Brain pericyte (primary cell): ENCODE measurements at regions not wholly inside any gene's neighbourhood (a gene's known extent, or its start where the extent isn't known, plus 50 kb on each side); places are given as distances from the start of the nearest gene placed in this dataset.

Source experiments
- DNase-seq: peaks from one replicate; pipeline ENCODE4 v3.0.0-alpha.2; 2012; ENCODE audit warnings: low read depth, low spot score

DNA sequence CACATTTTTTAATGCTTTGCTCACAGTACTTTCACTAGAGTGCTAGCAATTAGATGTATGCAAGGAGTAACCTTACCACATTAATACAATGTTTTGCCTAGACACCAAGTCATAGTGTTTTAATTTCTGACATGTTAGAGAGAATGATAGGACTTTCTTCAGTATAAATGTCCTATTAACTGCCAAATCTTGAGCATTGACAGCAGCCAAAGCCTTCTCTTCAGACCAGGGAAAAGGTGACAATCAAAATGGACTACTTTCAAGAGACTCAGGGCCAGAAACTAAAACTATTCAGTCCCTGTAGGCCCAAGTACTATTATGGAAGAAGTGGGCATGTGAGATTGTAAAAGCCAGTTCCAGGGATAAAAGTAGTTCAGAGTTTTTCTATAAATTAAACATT is 201.4 kb upstream of the PCDH15 start:
- DNase-seq: no peak

DNA sequence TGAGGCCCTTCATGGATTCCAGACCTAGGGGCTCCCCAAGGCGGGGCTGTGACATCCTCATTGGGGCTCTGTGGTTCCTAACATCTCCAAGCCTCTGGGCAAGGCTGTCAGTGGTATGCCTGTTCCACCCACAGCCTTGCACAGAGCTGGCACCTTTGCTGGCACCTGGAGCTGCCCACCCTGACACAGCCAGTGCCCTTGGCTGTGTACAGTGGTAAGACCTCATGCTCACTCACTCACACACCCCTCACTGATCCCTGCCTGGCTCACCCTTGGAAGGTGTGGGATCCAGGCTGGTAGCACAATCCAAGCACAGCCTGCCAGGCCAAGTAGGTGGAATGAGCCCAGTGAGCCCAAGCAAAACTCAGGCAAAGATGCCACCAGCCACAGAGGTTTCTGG is 200.4 kb upstream of the PCDH15 start:
- DNase-seq: no peak

DNA sequence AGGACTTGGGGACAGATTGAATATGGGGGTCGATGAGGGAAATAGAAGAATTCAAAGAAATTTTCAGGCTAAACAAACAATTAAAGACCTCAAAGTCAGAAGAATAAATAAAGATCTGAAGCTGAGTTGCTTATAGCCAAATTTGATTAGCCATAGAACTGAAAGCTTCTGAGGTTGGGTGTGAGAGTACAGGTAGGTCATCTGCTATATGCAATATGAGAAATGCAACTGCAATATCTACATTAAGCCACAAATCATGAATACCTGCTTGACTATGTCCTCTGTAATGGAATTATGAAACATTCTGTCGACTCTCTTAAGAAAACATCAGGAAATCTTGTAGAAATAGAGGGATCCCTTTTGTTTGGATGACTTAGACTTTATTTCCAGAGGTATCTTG is 192.1 kb upstream of the PCDH15 start:
- no peak for DNase-seq

DNA sequence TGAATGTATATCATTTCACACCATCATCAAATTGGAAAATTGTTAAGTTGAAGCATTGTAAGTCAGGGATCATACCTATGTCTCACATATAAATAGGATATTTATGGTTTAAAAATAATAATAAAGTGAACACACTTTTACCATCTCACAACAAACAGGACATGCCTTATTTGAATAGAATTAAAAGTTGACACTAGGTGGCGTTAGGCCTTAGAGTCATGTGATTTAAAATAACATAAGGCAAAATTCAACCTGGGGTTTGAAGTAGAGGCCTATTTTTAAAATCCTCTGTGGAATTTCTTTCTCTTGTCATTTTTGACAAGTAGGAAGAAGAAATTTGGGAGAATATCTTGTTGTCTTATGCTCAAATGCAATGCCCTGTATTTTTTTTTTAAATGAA is 184.7 kb upstream of the PCDH15 start:
- DNase-seq: no peak

DNA sequence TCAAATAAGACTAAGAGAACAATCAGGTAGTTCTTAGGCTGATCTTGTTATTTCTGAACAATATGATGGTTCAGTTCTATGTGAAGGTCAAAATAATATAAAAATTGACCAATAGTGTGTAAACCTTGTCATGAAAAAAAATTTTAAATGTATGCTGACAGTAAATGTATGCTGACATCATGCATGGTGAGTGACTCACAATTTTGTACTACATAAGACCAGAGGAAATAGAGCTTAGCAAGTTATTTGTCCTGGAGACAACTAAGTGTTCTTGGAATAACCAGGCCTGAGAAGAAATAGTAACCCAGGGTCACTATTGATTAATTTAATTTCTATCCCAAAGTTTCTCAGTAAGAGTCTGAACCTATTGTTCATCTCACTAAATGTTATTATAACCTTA is 182.2 kb upstream of the PCDH15 start:
- DNase-seq: no peak

DNA sequence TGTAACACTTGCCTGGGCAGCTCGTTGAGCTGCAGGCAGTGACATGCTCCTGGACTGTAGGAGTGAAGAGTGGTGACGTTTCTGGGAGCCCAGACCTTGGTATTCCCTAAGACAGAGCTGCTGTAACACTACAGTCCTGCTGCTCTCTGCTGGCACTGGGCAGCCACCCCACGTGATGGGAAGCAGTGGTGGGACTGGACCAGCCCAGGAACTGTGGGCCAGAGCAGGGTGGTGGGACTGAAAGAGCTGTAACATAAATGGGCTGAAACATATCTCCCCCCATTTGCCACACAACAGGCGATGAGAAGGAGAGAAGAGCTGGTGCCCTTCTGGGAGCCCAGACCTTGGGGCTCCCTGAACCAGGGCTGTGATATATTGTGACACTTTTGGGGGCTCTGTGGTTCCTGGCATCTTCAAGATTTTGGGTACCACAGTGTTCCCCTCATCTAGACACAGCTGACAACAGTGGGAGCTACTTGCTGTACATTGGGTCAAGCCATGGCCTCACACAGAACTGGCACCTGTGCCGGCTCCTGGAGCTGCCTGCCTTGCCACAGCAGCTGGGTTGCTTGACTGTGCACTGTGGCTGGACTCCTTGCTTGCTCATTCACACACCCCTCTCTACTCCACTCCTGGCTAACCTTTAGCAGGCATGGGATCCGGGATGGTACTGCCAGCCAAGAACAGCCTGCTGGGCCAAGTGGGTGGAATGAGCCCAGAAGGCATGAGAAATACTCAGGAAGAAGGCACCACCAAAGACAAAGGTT is 161.3 kb upstream of the PCDH15 start:
- DNase-seq: no peak

DNA sequence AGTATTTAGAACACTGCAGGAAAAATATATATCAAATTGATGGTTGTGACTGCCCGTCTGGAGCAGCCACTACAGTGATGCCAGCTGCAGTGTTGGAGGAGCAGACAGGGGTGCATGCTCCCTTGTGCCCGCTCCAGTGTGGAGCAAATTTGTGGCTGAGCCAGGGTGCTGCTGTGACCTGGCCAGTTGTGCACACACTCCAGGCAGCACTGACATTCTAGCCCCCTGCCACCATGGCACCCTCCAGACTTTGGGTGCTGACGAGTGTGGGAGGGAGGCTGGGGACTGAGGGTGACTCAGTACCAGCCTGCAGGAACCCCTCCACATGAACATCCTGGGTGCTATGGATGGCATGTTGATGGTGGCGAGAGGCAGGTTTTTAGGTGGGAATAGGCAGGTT is 160.0 kb upstream of the PCDH15 start:
- no peak for DNase-seq

DNA sequence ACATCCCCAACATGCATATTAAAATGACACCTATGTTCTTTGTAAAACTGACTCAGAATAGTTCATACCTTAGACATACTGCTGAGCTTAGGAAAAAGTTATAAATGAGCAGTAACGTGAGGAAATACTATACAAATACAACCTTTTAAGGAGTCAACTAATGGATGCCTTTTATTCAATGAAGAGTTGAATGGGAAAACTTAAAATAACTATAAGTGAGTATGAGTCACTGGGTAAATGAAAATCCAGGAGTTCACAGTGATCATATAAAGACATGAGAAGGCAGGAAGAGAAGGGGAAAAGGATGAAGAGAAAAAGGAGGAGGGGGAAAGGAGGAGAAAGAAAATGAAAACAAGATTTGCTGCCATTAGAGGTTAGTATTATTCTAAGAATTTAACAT is 157.8 kb upstream of the PCDH15 start:
- DNase-seq: no peak

DNA sequence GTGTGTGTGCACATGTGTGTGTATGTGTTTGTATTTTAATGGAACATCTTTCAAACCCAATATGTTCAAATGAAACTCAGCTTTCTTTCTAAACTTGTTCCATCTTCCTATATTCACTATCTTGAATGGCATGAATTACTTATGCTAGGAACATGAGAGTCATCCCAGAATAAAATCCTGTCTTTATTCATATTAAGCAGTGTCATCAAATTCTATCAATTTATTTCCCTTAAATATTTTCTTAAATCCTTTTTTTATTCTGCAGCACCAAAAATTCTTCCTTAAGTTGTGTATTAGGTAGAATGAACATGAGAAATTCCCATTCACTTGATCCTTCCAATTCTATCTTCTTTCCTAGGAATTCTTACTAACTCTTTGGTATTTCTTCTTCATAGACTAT is 146.6 kb upstream of the PCDH15 start:
- no peak for DNase-seq

DNA sequence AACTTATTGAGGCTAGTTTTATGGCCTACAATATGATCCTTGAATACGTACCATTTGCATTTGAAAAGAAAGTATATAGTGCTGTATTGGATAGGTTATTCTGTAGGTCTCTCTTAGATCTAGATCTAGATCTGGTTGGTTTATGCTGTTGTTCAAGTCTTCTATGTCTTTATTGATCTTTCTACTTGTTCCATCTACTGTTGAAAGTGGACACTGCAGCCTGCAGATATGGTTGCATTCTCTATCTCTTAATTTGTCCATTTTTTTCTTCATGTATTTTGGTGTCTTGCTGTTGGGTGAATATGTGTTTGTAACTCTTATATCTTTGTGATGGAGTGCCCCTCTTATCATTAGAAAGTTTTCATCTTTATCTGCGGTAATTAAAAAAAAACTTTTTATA is 139.4 kb upstream of the PCDH15 start:
- DNase-seq: no peak

DNA sequence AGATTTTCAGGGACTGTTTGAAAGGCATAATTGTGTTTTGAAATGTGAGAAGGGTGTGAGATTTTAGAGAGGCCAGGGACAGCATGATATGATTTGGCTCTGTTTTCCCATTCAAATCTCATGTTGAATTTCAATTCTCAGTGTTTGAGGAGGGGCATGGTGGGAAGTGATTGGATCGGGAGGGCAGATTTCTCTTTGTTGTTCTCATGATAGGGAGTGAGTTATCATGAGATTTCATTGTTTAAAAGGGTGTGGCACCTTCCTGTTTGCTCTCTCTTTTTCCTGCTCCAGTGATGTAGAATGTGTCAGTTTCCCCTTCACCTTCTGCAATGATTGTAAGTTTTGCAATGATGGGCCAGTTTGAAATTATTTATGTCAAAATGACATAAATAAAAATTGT is 113.0 kb upstream of the PCDH15 start:
- no peak for DNase-seq

DNA sequence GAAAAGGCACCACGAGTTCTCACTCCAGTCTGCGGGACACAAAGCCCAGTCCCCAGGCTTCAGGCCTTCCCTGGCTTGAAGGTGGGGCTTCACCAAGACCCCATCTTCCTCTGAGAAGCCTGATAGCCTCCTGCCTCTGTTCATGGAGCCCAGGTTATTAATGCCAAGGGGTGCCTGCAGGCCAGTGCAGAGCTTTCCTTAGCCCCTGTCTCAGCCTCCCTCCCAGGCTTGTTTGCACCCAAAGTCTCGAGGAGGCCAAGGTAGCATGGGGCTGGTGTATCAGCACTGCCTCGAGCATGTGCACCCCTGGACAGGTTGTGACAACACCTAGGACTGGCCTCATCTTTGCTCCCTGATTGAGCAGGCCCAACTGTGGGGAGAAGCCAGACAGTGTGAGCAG is 108.1 kb upstream of the PCDH15 start:
- no peak for DNase-seq

DNA sequence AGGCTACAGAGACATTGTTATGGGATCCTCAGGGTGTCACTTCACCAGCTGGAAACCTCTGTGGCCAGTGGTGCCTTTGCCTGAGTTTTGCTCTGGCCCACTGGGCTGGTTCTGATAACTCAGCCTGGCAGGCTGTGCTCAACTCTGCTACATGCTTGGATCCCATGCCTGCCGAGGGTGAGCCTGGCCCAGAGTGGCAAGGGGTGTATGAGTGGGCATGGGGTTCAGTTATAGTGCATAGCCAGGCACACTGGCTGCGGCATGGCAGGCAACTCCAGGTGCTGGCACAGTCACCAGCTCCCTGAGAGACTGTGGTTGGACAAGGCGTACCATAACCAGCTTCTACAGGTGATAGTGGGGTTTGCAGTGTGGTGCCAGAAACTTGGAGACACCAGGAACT is 107.0 kb upstream of the PCDH15 start:
- DNase-seq: no peak

DNA sequence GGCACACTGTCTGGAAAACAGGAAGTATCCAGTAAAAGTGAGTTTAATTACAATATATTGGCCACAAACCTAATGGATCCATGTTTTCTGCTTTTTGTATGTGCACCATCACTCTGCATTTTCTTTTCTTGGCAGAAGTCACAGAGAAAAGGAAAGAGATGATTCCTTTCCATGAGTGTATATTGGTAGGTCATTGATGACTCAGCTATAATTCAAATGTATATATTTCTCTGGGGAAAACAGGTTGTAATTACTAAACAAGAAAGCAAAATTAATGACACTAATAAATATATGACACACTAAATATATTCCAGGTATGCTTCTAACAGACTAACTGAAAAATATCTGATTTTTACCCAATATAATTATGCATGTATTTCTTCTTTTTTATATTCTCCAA is 105.9 kb upstream of the PCDH15 start:
- no peak for DNase-seq

DNA sequence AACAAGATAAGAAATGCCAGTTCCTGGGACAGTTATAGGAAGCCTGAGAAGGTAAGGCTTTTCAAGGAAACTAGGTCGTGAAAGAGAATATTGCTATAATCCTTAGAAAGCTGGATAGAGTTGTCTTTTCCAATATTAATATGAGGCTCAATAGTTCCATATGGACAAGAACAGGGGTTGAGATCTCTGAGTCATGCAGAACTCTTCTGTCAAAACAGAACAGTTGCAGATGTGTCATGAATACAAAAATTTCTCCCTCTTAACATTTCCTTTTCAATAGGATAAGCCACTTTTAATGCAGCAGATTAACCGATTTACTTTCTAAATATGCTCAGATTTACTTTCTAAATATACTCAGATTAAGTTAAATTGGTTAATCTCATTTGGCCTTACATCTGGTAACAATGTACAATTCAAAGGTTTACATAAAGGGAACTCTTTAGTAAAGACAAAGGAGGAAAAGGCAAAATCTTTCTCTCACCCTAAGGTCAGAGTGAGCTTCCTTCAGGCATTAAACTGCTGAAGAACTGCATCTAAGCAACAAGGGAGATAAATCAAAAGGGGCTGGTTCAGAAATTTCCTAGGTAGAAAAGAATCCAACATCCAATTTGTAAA is 104.7 kb upstream of the PCDH15 start:
- no peak for DNase-seq

DNA sequence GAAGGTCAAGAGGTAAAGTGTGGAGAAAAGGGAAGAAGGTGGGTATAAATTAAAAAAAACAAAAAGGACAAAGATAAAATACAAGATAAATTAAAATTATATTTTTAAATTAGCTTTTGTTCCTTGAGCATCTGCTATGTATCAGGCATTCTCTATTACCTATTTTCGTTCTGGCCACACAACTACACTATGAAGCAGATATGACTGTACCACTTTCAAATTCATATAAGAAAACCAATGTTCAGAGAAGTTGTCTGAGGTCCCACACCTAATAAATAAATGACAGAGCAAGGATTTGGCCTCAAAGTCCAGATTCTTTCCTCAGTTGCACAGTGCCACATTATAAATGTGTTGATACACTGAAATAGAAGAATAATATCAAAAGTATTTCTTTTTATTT is 103.8 kb upstream of the PCDH15 start:
- no peak for DNase-seq

DNA sequence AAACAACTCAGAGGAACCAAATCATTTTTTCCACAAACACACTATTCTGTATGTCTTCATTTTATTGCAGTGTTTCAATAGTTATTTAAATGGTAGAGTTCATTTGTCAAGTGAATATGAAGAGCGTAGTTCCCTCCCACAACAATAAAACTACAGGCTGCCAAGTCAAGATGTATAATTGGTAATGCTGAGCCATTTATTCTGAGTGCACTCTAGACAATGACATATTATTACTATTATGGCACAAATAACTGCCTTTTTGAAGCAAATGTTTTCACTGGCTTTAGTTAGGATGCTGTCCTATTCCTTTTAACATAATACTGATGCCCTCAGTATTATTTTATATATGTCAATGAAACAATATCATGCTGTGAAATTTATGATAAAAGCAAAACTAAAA is 102.7 kb upstream of the PCDH15 start:
- no peak for DNase-seq

DNA sequence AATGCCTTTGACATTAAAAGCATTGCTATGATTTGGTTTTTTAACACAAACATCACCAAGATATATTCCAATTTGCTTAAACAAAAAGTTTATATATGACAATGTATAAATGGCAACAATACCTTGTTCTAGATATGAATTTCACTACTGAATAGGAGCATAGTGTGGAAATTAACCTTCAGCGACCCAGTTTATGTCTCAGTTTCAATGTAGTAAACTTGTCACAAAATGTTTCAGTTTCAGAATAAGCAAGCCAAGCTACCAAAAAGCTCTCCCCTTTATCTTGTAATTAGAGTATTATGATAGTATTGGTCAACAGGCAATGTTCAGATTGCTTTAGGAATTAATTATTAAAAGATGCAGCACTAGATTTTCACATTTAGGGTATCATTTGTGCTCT is 99.6 kb upstream of the PCDH15 start:
- no peak for DNase-seq

DNA sequence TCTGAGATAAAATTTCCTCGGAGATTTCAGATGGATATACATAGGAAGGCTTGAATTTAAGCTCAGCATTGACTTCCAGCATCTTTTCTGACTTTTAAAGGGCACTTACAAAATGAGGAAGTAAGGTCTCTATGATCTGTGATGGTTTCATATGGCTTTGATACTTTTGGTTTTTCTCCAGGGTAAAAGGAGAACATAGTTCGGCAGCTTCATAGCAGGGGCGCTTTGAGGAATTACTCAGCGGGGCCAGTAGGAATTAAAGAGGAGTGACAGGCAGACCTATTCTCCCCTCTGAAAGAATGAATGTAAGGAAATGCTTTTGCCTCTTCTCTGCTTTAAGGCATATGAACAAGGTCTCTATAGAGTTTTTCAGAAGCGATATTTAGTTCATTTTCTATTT is 80.0 kb upstream of the PCDH15 start:
- no peak for DNase-seq

DNA sequence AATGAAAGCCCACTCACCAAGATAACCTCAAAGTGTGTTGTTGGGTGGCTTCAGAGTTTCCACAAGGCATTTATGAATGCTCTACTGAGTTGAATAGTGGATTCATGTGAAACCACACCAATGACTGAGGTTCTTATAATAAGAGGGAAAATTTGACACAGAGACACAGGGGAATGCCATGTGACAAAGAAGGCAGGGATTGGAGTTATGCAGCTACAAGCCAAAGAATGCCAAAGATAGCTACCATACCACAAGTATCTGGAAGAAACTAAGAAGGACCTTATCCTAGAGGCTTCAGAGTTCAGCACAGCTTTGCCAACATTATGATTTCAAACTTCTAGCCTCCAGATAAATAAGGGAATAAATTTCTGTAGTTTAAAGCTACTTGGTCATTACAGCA is 68.0 kb upstream of the PCDH15 start:
- no peak for DNase-seq

DNA sequence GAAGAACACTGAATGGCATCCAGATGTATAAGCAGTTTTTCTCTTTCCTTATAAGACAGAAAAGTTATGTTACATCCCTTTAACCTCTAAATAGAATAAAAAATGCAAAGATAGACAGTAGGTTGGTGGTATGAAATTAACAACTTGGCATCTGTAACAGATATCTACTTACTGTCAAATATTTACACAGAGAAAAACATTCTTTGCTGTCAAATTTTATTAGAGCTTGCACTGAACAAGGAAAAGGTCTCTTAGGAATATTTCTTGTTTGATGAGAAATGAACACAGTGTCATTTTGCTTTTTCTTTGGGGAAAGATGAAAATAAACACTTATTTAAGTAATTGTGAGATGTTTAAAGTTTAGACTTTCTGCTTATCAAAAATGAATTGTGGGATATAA is 65.6 kb upstream of the PCDH15 start:
- DNase-seq: no peak

DNA sequence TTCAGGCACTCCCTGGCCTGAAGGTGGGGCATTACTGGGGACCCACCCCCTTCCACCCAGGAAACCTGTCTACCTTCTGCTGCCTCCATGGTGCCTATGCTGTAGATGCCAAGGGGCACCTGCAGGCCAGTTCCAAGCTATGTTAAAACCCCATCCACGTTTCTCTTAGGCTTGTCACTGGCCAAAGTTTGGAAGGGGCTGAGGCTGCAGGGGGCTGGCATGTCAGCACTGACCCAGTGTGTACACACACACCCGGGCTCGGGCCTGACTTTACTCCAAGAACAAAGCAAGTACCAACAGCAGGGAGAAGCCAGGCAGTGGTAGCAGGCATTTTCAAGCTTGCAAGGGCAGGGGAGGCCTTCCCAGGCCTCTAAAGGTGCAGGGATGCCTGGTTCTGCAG is 53.8 kb upstream of the PCDH15 start:
- DNase-seq: no peak

DNA sequence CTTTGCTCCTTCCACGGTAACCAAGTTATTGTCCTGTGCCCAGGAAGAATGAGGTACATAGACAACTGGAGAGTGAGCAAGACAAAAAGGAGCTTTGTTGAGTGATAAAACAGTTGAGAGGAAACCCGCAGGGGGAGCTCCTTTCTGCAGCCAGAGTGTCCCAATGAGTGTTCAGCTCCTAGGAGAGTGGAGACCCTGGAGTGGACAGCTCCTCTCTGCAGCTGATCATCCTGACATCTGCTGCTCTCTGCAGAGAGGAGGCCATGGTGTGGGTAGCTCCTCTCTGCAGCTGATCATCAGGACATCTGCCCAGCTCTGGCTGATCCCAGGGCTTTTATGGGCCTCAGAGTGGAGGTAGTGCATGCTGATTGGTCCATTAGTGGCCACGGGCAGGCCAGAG is 53.4 kb upstream of the PCDH15 start:
- no peak for DNase-seq

DNA sequence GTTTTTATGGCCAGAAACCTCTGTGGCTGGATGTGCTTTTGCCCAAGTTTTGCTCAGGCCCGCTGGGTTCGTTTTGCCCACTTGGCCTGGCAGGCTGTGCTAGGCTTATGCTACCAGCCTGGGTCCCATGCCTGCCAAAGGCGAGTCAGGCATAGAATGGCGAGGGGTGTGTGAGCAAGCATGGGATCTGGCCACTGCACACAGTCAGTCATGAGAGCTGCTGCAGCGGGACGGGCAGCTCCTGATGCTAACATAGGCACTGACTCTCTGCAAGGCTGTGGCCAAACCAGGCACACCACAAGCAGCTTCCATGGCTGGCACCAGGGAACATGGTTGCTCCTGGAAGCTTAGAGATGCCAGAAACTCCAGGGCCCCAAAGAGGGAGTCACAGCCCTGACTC is 52.9 kb upstream of the PCDH15 start:
- DNase-seq: no peak
